Kidney epithelial cell (primary cell): ENCODE measurements at regions not wholly inside any gene's neighbourhood (a gene's known extent, or its start where the extent isn't known, plus 50 kb on each side); places are given as distances from the start of the nearest gene placed in this dataset.

Experiments used
- DNase-seq: peaks from one replicate; pipeline ENCODE4 v3.0.0-alpha.2; 2010; ENCODE audit warnings: low read depth
- H3K27me3 ChIP-seq: 2 replicates; pipeline ENCODE4 v1.6.0; 2011; ENCODE audit warnings: low read length; ENCODE audit not compliant: control insufficient read depth, insufficient read depth
- H3K36me3 ChIP-seq: 2 replicates; pipeline ENCODE4 v1.5.1; 2011; ENCODE audit warnings: low read length; ENCODE audit not compliant: control insufficient read depth, insufficient read depth
- H3K4me3 ChIP-seq: 2 replicates; pipeline ENCODE4 v1.5.1; 2011; ENCODE audit warnings: low read depth, mild to moderate bottlenecking, control low read depth, low read length
- CTCF ChIP-seq: IDR thresholded peaks from 2 replicates; pipeline ENCODE4 v1.5.1; 2011; ENCODE audit warnings: mild to moderate bottlenecking, moderate library complexity, low read length, control low read depth, inconsistent platforms; ENCODE audit not compliant: insufficient read depth, poor library complexity, severe bottlenecking

DNA sequence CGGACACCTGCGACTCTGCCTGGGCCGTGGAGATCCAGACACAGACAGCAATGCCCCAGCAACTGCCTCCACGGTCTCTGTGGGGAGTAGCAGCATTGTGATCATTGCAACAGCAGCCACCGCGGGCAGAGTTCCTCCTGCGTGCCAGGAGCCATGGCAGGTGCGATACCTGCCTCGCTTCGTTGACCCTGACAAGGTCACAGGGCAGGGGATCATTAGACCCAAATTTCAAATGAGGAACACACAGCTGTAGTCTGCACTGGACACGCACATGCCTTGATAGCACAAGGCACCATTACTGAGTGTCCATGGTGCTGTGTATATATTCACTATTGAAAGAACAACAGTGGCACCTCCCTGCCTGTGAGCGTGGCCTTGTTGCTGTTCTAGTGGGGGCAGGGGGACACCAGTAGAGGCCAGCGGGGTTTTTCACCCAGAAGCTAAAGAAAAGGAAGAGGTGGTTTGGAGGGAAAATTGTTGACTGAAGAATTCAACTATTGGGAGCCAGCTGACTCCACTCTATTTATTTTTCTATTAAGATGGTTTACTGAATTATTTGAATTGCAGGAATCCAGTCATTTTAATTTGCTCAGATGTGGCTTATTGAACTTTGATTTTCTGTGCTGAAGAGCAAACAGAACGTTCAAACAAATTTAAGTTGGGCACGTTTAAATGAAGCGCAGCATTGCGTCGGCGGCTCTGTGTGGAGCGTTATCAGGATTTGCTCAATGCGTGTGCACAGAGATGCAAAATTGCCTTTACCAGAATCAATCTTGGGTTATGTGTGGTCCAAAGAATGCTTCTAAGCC, 60.2 kb upstream of the RPS6KA2 start:
- no peak overlapping the region for H3K4me3 ChIP-seq
- H3K36me3 ChIP-seq, result no peaks in the 10 kb centered on the region
- H3K27me3 ChIP-seq, result no peaks in the 10 kb centered on the region
- DNase-seq, result no peak
- no peak for TF ChIP-seq CTCF

DNA sequence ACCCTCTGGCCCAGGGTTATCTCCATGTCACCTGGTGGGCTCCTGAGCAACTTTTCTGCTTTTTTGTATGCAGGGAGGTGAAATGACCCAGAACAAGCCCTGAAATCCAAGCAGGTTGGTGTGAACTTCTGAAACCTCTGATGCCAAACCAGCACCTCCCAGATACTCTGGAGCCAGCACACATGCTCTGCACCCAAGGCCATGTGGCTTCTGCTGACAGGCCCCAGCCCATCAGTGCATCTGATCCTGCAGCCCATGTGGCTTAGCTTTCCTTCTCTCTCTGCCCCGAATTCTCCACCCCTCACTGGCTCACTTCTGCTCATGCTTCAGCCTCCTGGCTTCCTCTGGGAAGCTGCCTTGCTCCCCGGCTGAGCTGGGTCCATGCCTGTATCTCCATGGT, 59.3 kb upstream of the RPS6KA2 start:
- no peak overlapping the region for H3K4me3 ChIP-seq
- DNase-seq, result no peak
- no peak for TF ChIP-seq CTCF
- H3K27me3 ChIP-seq, result no peaks in the 10 kb centered on the region
- H3K36me3 ChIP-seq, result no peaks in the 10 kb centered on the region

GRCh38 chr6:166684866-166685265, 57.8 kb upstream of the RPS6KA2 start:
- Histone ChIP-seq H3K4me3 (no peak overlapping the region), H3K27me3 (no peaks in the 10 kb centered on the region), H3K36me3 (no peaks in the 10 kb centered on the region)
- TF ChIP-seq CTCF, result no peak
- no peak for DNase-seq

DNA sequence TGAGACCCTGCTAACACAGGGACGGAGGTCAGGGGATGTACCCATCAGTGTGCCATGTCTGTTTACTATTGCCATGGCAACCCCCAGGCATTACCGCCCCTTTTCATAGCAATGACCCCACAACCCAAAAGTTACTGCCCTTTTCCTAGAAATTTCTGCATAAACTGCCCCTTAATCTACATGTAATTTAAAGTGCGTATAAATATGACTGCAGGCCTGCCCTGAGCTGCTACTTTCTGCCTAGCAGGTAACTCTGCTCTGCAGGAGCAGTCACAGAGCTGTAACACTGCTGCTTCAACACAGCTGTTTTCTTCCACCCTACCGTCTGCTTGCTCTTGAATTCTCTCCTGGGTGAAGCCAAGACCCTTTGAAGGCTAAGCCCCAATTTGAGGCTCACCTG, 57.1 kb upstream of the RPS6KA2 start:
- TF ChIP-seq CTCF, result no peak
- H3K36me3 ChIP-seq, result no peaks in the 10 kb centered on the region
- DNase-seq, result no peak
- no peaks in the 10 kb centered on the region for H3K27me3 ChIP-seq
- H3K4me3 ChIP-seq, result no peak overlapping the region

DNA sequence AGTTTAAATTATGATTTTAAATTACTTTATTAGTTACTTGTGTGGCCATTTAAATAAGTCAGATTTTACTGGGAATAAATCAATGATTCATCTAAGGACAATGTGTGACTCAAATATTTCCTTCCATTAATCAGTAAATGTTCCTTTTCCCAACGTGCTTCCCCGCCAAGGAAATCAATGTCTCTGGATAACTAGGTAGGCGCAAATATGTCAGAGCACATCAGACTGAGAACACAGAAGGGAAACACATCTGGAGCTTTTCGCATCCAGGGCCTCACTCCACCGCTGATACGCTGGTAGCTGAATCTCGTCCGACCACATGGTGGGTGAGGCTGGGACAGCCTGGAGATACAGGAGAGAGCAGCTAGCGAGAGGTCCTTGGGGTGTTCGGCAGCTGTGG, 56.4 kb upstream of the RPS6KA2 start:
- DNase-seq, result no peak
- no peak for TF ChIP-seq CTCF
- Histone ChIP-seq H3K4me3 (no peak overlapping the region), H3K27me3 (no peaks in the 10 kb centered on the region), H3K36me3 (no peaks in the 10 kb centered on the region)

- no peaks in the 10 kb centered on the region for H3K27me3 ChIP-seq
- TF ChIP-seq CTCF, result no peak
- H3K4me3 ChIP-seq, result no peak overlapping the region
- no peak for DNase-seq
- no peaks in the 10 kb centered on the region for H3K36me3 ChIP-seq
These were observed 52.5 kb upstream of the RPS6KA2 start for GRCh38 chr6:166679566-166679965.
